Stimulated activated CD4-positive, alpha-beta T cell treated with anti-CD3 and anti-CD28 coated beads, Interleukin-15, amount 100 ng/mL, for 24 hours (primary cell): ENCODE measurements at regions not wholly inside any gene's neighbourhood (a gene's known extent, or its start where the extent isn't known, plus 50 kb on each side); places are given as distances from the start of the nearest gene placed in this dataset.
"Not testable (repeated sequence)": the region's sequence is repeated elsewhere in the genome, so short reads cannot be mapped to it uniquely, and the experiment has no call there.

Experiments
- DNase-seq: peaks from one replicate; pipeline ENCODE4 v3.0.0-alpha.2; 2020

GRCh38 chr2:200104015-200104414 is 148.6 kb downstream of the MAIP1 start:
- DNase-seq, result no peak

- no peak for DNase-seq
These were observed 152.3 kb downstream of the MAIP1 start for GRCh38 chr2:200107514-200108217.

GRCh38 chr2:200109421-200109820 is 154.0 kb downstream of the MAIP1 start:
- no peak for DNase-seq

- DNase-seq, result no peak
These were observed 155.0 kb downstream of the MAIP1 start for GRCh38 chr2:200110381-200110780.

GRCh38 chr2:200113016-200113799 is 157.8 kb downstream of the MAIP1 start:
- not testable (repeated sequence) for DNase-seq

GRCh38 chr2:200119236-200119635 is 163.9 kb downstream of the MAIP1 start:
- no peak for DNase-seq

GRCh38 chr2:200121931-200122330 is 166.5 kb downstream of the MAIP1 start:
- DNase-seq, result no peak

GRCh38 chr2:200122683-200123082 is 167.3 kb downstream of the MAIP1 start:
- no peak for DNase-seq

- DNase-seq, result not testable (repeated sequence)
These were observed 169.4 kb downstream of the MAIP1 start for GRCh38 chr2:200124665-200125368.

GRCh38 chr2:200125444-200126284 is 170.3 kb downstream of the MAIP1 start:
- DNase-seq, result no peak

GRCh38 chr2:200126285-200126670 is 170.9 kb downstream of the MAIP1 start:
- DNase-seq, result not testable (repeated sequence)

- not testable (repeated sequence) for DNase-seq
These were observed 171.3 kb downstream of the MAIP1 start for GRCh38 chr2:200126680-200127079.

GRCh38 chr2:200127848-200128247 is 172.5 kb downstream of the MAIP1 start:
- DNase-seq, result no peak

GRCh38 chr2:200128296-200128695 is 172.9 kb downstream of the MAIP1 start:
- no peak for DNase-seq

- no peak for DNase-seq
These were observed 174.5 kb downstream of the MAIP1 start for GRCh38 chr2:200129721-200130462.

GRCh38 chr2:200130762-200131166 is 175.4 kb downstream of the MAIP1 start:
- no peak for DNase-seq

GRCh38 chr2:200131307-200131706 is 175.2 kb upstream of the SPATS2L start:
- no peak for DNase-seq

GRCh38 chr2:200135082-200135481 is 171.4 kb upstream of the SPATS2L start:
- DNase-seq, result no peak

GRCh38 chr2:200136655-200137054 is 169.8 kb upstream of the SPATS2L start:
- DNase-seq, result no peak

GRCh38 chr2:200137271-200137670 is 169.2 kb upstream of the SPATS2L start:
- no peak for DNase-seq

GRCh38 chr2:200137691-200138090 is 168.8 kb upstream of the SPATS2L start:
- DNase-seq, result no peak
